SK-N-SH (cell line): ENCODE measurements at regions not wholly inside any gene's neighbourhood (a gene's known extent, or its start where the extent isn't known, plus 50 kb on each side); places are given as distances from the start of the nearest gene placed in this dataset.

Experiments used
- CTCF ChIP-seq: fragments of 200-600 bp; sonication (generic); IDR thresholded peaks from 2 replicates; pipeline ENCODE4 v1.6.1; 2017; ENCODE audit warnings: antibody characterized with exemption, mild to moderate bottlenecking, moderate library complexity
- EP300 ChIP-seq, 2 experiments: IDR thresholded peaks; 2 replicates each; pipeline versions ENCODE4 v1.4.0 to v1.6.1; 2012; ENCODE audit warnings: borderline replicate concordance in 1 of 2, low read depth in 1 of 2, low read length in 1 of 2
- EZH2phosphoT487 ChIP-seq: fragments of 200-600 bp; sonication (generic); IDR thresholded peaks from 2 replicates; pipeline ENCODE4 v1.6.1; 2017; ENCODE audit warnings: low read depth, mixed run types, mild to moderate bottlenecking, antibody characterized with exemption, moderate library complexity, borderline replicate concordance
- FOXM1 ChIP-seq: IDR thresholded peaks from 2 replicates; pipeline ENCODE4 v1.4.0; 2012; ENCODE audit warnings: low read depth, mild to moderate bottlenecking
- GATA2 ChIP-seq: sonication (generic); formaldehyde crosslinking; IDR thresholded peaks from 2 replicates; pipeline ENCODE4 v1.5.0; 2020; ENCODE audit warnings: mild to moderate bottlenecking, missing genetic modification reagents
- IRF3 ChIP-seq: fragments of 150-350 bp; IDR thresholded peaks from 2 replicates; pipeline ENCODE4 v1.6.1; 2016; ENCODE audit warnings: mild to moderate bottlenecking, low read depth, low read length
- MXI1 ChIP-seq: IDR thresholded peaks from 2 replicates; pipeline ENCODE4 v1.6.1; 2012; ENCODE audit warnings: mild to moderate bottlenecking, low read depth, low read length, improper control_type of control experiment
- POLR2AphosphoS5 ChIP-seq: IDR thresholded peaks from 2 replicates; pipeline ENCODE4 v1.6.1; 2012; ENCODE audit warnings: low read depth, low read length
- RCOR1 ChIP-seq: fragments of 150-350 bp; IDR thresholded peaks from 2 replicates; pipeline ENCODE4 v1.6.1; 2017; ENCODE audit warnings: antibody characterized with exemption, low read length
- REST ChIP-seq: IDR thresholded peaks from 2 replicates; pipeline ENCODE4 v1.6.1; 2012; ENCODE audit warnings: mild to moderate bottlenecking, low read depth, low read length, moderate library complexity
- USF1 ChIP-seq: IDR thresholded peaks from 2 replicates; pipeline ENCODE4 v1.4.0; 2012; ENCODE audit warnings: low read depth, borderline replicate concordance
- ZBTB33 ChIP-seq: IDR thresholded peaks from 2 replicates; pipeline ENCODE4 v1.4.0; 2012; ENCODE audit warnings: low read depth, borderline replicate concordance

GRCh38 chr6:100168148-100168547 lies 174.1 kb upstream of the MCHR2 start:
- no peak for TF ChIP-seq CTCF
- TF ChIP-seq EP300 (IDR thresholded peaks at IDR 0.05; ENCODE audit: borderline replicate concordance in 1 of 2, low read depth in 1 of 2, low read length in 1 of 2), result no peak
- no peak for TF ChIP-seq EZH2phosphoT487
- no peak for TF ChIP-seq RCOR1
- no peak for TF ChIP-seq POLR2AphosphoS5
- no peak for TF ChIP-seq MXI1
- no peak for TF ChIP-seq REST
- no peak for TF ChIP-seq IRF3
- TF ChIP-seq USF1, result no peak
- TF ChIP-seq GATA2 (CRISPR knock-in tag), result no peak
- no peak for TF ChIP-seq ZBTB33
- TF ChIP-seq FOXM1, result no peak
